Thyroid gland (tissue), 4 donors: ENCODE measurements at regions not wholly inside any gene's neighbourhood (a gene's known extent, or its start where the extent isn't known, plus 50 kb on each side); places are given as distances from the start of the nearest gene placed in this dataset.

Source experiments
- CTCF ChIP-seq, 6 experiments: fragments of 200-600 bp in 3 of 6; fragments of 450-650 bp in 3 of 6; sonication (generic) in 3 of 6; IDR thresholded peaks; one replicate each; pipeline ENCODE4 v1.5.1; 2016 to 2019; ENCODE audit warnings: antibody characterized with exemption in 6 of 6, mild to moderate bottlenecking in 2 of 6, inconsistent platforms in 1 of 6, moderate library complexity in 1 of 6
- POLR2A ChIP-seq, 2 donors: fragments of 450-650 bp; IDR thresholded peaks; one replicate each; pipeline ENCODE4 v1.6.1; 2017; ENCODE audit warnings: antibody characterized with exemption in 2 of 2, mild to moderate bottlenecking in 2 of 2, moderate library complexity in 1 of 2

DNA sequence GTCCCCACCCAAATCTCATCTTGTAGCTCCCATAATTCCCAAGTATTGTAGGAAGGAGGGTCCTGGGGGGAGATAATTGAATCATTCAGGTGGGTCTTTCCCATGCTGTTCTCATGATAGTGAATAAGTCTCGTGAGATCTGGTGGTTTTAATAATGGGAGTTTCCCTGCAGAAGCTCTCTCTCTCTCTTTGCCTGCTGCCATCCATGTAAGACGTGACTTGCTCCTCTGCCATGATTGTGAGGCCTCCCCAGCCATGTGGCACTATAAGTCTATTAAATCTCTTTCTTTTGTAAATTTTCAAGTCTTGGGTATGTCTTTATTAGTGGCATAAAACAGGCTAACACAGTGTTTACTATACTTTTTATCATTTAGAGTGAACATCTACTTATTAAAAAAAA, 338.8 kb downstream of the ANKRD7 start:
- TF ChIP-seq POLR2A (IDR thresholded peaks at IDR 0.05) (no peak), CTCF (IDR thresholded peaks at IDR 0.05) (no peak)
